SHP77 treated with DMSO at 0.1 percent for 48 hours (cell line): ENCODE measurements at regions not wholly inside any gene's neighbourhood (a gene's known extent, or its start where the extent isn't known, plus 50 kb on each side); places are given as distances from the start of the nearest gene placed in this dataset.
"Not testable (repeated sequence)": the region's sequence is repeated elsewhere in the genome, so short reads cannot be mapped to it uniquely, and the experiment has no call there.

Source experiments
- DNase-seq: peaks from one replicate; lab custom pipeline; 2025; lab: John Stamatoyannopoulos, UW

DNA sequence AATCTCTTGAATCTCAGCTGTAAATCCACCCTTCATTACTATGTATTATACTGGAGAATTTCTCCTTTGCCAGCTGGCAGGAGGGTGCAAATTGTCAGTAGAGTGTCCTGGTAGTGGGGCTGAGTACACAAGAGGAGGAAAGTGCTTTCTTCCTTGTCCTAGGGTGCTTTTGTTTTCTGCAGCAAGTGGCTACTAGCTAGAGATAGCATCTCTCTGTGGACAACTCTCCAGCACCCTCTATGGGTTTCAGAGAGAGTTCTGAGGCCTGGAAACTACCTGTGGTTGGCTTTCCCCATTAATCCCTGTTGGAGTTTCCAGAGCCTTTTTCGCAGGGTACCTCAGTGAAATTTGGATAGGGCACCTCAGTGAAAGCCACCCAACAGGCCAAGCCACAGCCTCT lies 422.5 kb upstream of the RGS17 start:
- no peak for DNase-seq

DNA sequence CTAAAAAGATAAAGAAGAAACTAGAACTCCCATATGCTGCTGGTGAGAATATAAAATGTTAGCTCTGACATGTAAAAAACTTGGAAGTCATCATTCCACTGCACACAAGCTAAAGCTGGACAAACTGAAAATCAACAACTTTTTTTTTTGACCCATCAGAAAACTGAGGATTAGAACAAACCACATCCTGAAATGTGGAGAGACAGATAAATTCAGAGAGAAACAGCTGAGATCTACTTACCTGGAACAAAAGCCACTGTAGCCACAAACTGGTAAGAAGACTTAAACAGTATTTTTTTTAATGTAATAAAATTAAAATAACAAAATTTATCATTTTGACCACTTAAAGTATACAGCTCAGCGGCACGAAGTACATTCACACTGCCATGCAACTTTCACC lies 408.5 kb upstream of the RGS17 start:
- DNase-seq = no peak

DNA sequence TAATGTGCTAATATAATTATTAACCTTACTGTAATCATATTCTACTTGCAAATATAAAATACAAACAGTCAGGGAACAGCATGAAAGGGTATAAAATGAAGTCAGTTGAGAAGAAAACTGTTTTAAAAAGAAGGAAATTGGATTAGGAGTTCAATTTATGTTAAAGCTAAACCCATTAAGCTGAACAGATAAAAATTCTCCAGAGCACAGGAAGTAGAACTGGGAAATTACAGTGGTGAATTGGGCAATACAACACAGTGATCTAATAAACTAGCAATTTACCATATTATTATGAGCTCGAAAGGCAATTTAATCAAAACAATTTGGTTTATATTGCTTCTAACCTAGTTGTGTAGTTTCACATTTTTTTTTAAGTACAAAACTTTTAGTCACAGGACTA lies 407.4 kb upstream of the RGS17 start:
- no peak for DNase-seq

DNA sequence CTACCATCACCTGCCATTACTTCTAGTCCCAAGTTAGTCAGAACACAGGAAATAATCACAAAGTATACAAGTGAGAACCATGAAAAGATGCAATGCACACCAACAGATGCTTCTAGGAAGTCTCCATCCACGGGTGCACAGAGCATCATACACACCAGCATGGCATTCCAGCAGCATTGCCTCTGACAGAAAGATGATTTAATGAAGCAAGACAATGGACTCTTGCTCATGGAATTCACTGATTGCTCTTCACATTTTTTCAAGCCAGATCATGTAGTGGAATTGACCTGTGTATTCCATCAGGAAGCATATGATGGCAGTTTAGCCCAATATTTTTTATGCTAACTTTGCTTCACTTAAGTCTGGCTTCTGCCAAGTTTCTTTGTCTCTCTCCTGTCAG lies 406.3 kb upstream of the RGS17 start:
- DNase-seq = no peak

DNA sequence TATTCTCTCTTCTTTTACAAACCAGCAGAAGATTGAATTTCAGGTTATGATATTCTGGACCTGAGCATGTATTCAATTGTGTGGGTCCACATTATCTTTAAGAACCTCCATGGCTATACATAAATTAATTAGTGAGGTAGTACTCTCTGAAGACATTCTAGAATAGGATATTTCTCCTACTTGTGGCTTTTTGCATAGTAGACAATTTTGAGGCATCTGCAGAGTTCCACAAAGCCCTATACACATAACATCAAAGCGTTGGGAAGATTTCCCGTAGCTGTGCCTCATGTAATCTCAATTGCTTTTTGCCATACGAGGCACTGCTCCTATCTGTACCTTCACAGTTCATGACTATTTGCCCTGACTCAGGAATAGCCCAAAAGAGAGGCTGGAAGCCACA lies 395.4 kb upstream of the RGS17 start:
- DNase-seq = no peak

DNA sequence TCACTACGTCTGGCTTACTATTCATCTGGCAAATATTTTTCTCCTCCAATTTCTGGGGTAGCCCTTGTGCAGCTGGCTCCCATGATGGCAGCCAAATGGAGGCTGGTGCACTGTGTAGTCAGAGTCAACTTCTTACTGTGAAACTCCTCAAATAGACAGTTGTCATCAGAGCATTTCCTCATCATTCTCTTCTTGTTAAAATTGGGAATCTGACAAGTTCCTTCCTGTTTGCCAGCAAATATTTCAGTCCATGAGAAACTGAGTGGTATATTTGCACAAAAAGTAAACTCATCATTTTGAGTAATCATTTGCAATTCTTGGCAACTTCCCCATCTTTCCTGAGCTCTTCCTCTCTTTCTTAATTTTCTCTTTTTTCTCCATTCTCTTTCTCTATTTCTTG lies 394.9 kb upstream of the RGS17 start:
- DNase-seq = no peak

DNA sequence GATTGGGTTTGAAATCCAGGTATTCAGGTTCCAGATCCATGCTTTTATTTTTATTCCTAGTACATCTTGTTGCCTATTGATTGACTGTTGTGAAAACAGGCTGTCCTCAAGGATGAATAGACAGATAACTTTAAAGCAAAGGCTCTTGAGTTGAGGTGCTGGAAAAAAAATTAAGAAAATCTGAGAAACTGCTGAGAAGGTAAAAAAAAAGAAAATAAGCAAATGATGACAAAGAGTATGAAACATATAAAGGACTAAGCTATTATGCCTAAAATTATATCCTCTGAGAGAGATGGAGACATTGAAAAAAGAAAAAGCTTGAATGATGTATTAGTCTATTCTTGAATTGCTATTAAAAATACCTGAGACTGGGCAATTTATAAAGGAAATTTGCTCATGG lies 392.3 kb upstream of the RGS17 start:
- DNase-seq = no peak

DNA sequence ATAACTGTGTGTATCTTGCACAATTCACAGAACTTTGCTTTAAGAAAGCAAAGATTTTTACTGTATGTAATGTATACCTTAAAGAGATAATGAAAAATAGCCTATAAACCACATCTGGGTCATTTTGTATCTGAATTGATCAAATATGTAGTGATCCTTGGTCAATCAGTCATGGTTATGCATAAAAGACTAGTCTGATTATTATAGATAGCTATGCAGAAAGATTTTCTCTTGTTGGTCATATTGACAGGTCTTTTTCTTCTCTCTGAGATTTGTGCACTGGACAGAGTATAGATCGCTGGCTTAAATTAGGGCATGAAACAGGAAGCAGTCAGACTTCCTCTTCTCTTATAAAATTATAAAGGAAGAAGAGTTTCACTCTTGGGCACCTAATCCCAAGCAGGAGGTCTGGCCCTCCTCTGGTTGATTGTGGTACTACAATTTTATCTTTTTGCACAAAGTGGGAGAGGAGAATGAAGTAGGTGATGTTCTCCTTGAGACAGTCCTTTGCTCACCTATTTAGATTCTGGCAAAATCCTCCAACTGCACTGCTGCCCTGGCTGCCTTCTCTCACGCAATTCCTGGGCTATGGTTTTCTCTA lies 380.9 kb upstream of the RGS17 start:
- DNase-seq = no peak

DNA sequence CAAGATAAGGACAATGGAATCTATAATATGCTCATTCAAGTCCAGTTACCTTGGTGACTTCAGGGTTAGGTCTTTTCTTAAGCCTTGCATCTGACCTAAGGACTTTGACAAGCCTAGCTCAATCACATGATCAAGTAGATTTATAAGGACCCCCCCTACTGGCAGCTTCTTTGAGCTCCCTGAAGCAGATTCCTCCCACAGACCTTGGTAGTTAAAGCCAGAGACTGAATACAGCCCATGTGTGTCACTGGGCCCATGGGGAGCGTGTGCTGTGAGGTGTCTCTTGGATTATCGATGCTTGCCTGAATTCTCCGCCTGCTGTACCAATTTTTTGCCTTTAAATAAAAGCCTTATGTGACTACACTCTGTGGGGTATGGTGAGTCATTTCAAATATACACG lies 372.7 kb upstream of the RGS17 start:
- DNase-seq = no peak

DNA sequence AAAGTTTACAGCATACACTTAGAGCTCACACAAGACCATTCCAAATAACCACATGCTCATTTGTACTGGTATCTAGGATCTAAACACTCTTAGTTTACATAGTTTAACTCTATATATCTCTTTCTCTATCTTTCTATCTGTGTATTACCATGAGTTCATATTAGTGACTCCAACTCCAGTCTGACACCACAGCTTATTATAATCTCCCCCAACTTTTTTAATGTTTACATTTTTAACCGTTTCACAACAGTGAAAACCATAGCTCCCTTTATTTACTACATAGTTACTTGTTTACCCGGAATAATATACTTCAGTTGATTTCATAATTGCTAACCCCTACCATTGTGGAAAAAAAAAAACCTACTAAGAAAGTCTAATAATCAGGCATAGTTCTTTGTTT lies 362.4 kb upstream of the RGS17 start:
- no peak for DNase-seq

DNA sequence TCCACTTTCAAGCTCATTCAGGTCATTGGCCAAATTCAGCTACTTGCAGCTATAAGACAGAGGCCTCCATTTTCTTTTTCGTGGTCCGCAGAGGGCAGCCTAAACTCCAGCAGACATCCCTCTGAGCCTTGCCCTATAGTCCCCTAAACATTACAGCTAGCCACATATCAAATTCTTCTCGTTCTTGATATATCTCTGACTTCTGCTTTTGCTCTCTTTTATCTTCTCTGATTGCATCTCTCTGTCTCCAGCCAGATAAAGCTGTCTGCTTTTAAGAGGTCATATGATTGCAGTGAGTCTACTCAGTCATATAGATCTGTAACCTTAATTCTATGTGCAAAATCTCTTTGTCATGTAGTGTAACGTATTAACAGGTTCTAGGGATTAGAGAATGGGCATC lies 358.4 kb upstream of the RGS17 start:
- no peak for DNase-seq

DNA sequence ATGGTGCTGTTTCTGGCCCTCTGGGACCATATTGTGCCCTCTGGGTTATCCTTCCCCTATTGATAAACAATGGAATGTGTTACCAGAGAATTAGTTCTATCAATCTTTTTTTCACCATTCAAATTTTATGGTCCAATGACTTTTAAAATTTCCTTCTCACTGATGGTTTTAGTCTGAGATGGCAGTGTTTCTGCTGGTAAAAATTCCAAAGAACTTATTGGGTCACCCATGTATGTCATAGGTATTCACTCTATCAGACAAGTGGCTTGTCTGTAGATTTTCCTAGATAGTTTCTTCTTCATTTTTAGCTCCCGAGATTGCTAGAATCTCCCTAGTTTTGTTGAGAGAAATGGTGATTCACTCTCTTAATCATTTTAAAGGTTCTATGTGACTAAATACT lies 357.2 kb upstream of the RGS17 start:
- DNase-seq = no peak

DNA sequence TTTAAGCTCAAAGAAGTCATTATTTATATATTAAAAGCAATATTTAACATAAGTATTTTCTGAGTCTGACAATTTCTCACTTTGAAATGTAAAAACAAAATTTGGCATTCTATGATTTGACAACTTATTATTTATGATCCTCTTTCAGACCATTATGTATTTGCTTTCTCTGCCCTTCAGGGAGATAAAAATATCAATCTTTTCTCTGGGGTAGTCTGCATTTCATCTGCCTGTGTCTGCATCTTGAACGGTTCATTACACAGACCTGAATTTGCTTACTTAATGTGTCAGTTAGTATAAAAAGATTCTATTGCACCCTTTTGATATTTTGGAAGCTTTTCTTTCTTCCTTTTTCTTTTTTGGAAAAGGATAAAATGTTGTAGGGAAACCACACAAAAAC lies 354.0 kb upstream of the RGS17 start:
- DNase-seq = no peak

DNA sequence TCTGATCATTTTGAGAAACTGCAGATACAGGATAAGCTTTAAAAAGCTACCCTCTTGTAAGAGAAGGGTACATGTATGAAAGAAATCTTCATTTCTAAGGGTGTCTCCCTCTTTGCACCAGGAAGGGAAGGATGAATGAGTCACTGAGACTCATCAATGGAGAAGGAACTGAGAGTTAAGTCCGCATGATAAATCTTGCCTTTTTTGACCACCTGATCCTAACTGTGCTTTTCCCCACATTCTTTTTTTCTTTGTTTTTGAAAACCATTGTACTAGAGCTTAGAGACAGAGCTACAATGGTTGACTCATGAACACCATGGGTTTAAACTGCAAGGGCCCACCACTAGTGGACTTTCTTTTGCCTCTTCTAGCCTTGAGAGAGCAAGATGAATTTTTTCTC lies 353.0 kb upstream of the RGS17 start:
- DNase-seq = no peak

DNA sequence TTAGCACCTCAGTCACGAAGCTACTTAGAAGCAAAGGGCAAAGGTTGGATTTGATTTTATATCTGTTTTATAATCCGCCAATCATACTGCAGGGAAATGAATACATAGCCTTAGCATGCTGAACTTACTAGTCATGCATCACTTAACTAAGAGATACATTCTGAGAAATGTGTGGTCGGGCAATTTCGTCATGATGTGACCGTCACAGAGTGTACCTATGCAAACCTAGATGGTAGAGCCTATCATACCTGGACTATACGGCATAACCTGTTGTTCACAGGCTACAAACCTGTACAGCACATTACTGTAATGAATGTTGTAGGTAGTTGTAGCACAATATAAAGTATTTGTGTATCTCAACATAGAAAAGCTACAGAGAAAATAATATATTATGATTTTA lies 345.2 kb upstream of the RGS17 start:
- DNase-seq = no peak

DNA sequence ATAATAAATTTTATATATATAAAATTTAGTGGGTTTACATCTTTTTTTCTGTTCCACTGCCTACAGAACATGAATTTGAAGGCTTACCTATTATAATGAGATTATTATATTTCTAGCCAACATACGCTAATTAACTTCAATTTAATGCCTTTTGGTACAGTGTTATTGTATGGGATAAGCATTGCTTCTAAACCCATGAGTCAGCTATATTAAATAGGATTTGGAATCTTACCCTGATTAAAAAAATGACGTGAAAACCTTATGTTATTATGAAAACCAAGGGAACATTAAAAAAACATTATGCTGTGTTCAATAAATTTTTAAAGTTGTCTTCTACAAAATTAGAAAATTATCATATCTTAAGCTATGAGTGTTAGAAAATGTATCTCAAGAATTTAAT lies 334.0 kb upstream of the RGS17 start:
- DNase-seq = no peak

DNA sequence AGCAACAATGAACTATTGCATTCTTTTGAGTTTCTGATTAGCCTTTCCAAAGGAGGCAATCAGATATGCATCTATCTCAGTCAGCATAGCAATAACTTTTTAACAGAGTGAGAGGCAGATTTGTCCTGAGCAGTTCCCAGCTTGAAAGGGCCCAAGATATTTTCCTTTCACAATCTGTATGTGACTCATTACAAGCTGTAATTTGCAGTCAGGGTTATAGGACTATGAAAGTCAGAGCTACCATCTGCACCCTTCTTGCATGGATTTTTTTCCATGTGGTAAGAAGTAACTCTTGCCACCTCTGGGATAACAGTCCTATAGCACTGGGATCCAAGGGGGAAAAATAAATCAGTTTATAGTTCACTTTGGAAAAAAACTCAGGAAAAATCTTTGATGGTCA lies 318.2 kb upstream of the RGS17 start:
- no peak for DNase-seq

DNA sequence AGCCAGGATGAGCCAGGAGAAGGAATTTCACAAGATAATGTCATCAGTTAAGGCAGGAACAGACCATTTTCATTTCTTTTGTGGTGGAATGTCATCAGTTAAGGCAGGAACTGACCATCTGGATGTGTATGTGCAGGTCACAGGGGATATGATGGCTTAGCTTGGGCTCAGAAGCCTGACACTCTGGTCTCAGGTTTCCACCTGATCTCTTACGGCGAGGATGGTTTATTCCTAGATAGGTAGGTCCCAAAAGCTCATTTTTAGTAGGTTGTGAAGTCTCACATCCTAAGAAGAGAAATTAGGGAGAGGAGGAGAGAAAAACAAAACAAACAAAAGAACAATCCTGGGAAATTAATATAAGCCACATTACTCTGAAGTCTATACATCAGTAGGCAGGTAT lies 311.7 kb upstream of the RGS17 start:
- DNase-seq = not testable (repeated sequence)

DNA sequence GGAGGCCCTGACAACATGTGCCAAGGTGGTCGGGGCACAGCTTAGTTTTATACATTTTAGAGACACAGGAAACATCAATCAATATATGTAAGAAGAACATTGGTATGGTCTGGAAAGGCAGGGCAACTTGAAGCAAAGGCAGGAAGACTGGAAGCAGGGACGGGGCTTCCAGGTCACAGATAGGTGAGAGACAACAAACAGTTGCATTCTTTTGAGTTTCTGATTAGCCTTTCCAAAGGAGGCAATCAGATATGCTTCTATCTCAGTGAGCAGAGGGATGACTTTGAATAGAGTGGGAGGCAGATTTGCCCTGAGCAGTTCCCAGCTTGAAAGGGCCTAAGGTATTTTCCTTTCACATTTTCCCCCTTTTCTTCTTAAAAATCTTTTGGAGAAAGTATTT lies 311.0 kb upstream of the RGS17 start:
- DNase-seq = no peak

DNA sequence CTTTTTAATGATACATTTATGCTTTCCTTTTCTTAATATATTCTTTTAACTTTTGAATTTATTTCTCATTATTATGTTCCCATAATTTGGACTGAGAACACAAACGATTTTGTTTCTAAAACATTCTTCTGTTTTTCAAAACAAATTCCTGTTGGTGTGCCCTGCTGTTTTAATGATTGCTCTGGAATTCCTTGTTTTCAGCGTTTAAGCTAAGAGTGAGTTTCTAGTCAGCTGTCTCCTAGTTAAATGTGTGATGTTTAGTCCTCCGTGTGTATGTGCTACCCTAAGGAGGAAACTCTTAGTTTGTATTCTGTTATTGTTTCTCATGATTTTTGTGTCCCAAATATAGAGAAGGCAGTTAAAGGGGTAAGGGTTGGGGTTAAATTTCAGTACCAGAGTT lies 306.1 kb upstream of the RGS17 start:
- no peak for DNase-seq

DNA sequence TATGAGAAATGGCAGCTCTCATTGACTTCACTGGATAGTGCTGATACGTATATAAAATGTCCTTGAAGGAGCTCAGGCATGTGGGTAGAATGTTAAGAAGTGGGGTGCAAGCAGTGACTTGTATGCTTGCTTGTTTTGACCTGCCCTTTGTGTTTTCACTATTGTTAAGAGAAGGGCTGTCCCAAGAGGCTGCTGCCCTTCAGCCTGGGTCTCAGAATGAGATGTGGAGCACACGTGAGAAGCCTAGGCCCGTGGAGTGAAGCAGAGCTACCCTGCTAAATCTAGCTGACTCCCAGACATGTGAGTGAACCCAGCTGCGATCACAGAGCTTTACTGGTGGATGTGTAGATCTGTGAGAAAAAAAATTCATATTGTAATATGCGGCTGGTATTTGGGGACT lies 305.3 kb upstream of the RGS17 start:
- DNase-seq = no peak

DNA sequence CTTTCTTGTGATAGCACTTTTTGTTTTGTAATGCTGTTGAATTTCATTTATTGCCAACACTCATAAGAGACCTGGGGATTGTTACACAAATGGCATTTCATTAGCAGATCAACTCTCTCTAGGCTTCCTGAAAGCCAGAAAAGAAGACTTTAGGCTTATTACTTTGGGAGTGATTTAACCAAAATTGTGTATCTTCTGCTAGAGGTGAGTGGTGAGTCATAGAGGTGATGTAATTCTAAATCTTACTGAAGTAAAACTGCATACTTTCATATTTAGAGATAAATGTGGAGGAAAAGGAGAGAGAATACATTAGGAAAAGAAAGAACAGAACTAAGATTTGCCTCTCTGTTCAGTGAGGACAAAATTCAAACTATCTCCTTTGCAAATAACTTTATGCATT lies 304.7 kb upstream of the RGS17 start:
- DNase-seq = no peak

DNA sequence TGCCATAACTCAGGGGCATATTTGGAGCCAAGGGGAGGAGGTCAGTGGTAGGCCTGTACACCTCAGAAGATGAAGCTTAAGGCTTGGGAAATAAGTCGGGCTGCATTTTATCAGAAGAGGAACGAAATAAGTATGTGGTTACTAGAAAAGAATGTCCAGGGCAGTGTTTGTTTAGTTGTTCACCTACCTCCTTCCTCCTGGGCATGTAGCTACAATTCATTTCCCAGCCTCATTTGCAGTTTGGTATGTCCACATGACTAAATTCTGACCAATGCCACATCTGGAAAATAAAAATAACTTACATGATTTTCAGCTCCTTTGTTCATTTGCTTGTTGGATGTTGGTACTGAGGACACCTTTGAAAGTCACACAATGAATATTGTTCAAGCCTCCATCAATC lies 294.5 kb upstream of the RGS17 start:
- no peak for DNase-seq

DNA sequence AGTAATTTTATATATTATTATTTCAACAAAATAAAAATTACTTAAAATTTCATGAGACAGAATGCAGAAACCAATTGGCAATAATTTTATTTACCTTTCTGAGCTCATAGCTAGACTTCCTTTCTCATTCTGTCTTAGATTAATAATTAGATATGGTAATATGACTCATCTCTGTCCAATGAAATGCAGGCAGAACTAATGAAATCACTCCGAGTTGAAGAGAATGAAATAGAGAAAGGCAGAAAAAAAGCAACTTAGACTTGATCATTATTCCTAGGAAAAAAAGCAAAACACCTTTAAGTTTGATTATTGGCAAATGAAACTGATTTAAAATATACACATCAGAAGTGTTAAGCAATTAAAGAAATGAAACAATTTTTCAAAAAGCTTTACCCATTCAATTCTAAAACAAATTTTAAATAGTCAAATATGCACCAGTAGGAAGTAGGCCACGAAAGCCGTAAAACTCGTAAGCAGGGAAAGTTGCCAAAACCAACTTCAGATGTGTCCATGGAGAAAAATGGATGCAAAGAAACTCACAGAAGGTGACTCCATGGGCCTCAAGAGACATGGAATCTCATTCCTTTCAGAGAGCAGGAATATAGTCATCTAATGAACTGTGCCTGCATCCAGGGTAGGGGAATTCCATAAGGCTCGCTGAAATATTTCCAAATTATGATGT lies 293.8 kb upstream of the RGS17 start:
- no peak for DNase-seq

DNA sequence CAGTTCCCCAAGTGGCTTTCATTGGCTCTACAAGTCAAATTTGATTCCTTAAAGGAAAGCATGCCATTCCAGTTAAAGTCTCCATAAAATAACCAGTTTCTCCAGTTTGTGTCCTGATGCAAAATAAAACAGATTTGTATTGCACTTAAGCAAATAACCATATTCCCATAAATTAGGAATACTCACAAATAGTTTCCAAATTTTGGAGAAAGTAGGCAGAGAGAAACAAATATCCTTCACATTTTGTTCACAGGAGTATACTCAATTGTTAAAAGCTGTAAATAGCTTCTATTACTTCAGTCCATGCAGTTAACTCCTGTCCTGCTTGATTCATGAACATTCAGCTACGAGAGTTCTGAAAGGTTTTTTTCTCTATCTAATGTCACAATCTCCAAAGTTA lies 281.4 kb upstream of the RGS17 start:
- DNase-seq = no peak
